Endothelial cell (in vitro differentiated cells): ENCODE measurements at regions not wholly inside any gene's neighbourhood (a gene's known extent, or its start where the extent isn't known, plus 50 kb on each side); places are given as distances from the start of the nearest gene placed in this dataset.

Source experiments
- DNase-seq: peaks from one replicate; pipeline ENCODE4 v3.0.0; 2021; ENCODE audit warnings: low spot score
- H3K27ac Mint-ChIP-seq: one replicate; pipeline ENCODE4 v1.8.0; 2021; ENCODE audit warnings: mixed read lengths, inconsistent platforms; ENCODE audit not compliant: unreplicated experiment
- H3K27me3 Mint-ChIP-seq: one replicate; pipeline ENCODE4 v1.8.0; 2021; ENCODE audit warnings: mild to moderate bottlenecking, moderate library complexity, mixed read lengths, inconsistent platforms; ENCODE audit not compliant: unreplicated experiment
- H3K36me3 Mint-ChIP-seq: one replicate; pipeline ENCODE4 v1.8.0; 2021; ENCODE audit warnings: mild to moderate bottlenecking, low read depth, mixed read lengths, inconsistent platforms; ENCODE audit not compliant: unreplicated experiment
- H3K4me1 Mint-ChIP-seq: one replicate; pipeline ENCODE4 v1.8.0; 2021; ENCODE audit warnings: mild to moderate bottlenecking, mixed read lengths, inconsistent platforms; ENCODE audit not compliant: unreplicated experiment
- H3K4me3 Mint-ChIP-seq: one replicate; pipeline ENCODE4 v1.8.0; 2021; ENCODE audit warnings: mild to moderate bottlenecking, mixed read lengths, inconsistent platforms; ENCODE audit not compliant: unreplicated experiment
- H3K9me3 Mint-ChIP-seq: one replicate; pipeline ENCODE4 v1.8.0; 2021; ENCODE audit warnings: mixed read lengths, inconsistent platforms; ENCODE audit not compliant: unreplicated experiment
- TF ChIP-seq, protein P1 (sequence below): fragments of 200-600 bp; sonication (generic); IDR thresholded peaks from one replicate; pipeline ENCODE4 v1.5.0; 2021; ENCODE audit warnings: antibody characterized with exemption; ENCODE audit not compliant: unreplicated experiment

DNA sequence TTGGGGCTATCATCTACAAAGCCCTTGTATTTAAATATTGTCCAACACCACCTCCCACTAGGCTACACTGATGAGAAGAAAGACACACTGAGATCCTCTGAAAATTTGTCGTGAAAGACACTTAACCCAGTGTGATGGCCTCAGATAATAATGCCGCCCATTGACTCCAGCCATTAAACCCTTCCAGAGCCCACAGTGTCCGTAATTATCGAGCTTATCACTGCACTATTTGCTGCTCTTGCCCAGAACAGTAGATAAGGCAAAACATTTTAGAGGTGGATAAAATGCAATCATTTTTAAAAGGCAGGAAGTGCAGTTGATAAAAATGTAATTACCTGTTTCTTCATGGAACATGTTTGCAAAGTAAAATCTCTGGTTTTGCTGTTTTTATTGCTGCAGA is 121.3 kb upstream of the DDX18 start:
- no peaks in the 10 kb centered on the region for H3K36me3 Mint-ChIP-seq
- DNase-seq = no peak
- H3K4me3 Mint-ChIP-seq = no peak overlapping the region
- TF ChIP-seq, protein P1, sequence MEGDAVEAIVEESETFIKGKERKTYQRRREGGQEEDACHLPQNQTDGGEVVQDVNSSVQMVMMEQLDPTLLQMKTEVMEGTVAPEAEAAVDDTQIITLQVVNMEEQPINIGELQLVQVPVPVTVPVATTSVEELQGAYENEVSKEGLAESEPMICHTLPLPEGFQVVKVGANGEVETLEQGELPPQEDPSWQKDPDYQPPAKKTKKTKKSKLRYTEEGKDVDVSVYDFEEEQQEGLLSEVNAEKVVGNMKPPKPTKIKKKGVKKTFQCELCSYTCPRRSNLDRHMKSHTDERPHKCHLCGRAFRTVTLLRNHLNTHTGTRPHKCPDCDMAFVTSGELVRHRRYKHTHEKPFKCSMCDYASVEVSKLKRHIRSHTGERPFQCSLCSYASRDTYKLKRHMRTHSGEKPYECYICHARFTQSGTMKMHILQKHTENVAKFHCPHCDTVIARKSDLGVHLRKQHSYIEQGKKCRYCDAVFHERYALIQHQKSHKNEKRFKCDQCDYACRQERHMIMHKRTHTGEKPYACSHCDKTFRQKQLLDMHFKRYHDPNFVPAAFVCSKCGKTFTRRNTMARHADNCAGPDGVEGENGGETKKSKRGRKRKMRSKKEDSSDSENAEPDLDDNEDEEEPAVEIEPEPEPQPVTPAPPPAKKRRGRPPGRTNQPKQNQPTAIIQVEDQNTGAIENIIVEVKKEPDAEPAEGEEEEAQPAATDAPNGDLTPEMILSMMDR = no peak
- H3K27ac Mint-ChIP-seq = no peak overlapping the region
- H3K9me3 Mint-ChIP-seq = no peaks in the 10 kb centered on the region
- H3K4me1 Mint-ChIP-seq = no peaks in the 10 kb centered on the region
- H3K27me3 Mint-ChIP-seq = no peaks in the 10 kb centered on the region

DNA sequence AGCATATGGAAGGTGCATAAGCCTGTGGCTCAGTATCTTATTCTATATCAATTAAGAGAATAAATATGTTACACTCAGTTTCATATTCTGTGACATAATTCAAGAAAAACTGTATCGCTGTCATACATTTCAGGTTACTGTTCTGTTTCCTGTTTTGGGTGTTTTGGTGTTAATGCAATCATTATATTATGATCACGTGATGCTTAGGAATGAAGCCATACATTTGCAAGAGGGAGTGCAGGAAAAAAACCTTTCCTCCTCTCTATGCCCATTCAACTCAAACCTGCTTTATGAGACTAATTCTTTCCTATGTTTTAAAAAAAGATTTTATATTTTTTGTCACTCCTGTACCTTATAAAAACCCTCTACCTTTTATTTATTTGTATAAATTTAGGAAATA is 120.8 kb upstream of the DDX18 start:
- Mint-ChIP-seq H3K4me3 (no peak overlapping the region), H3K27ac (no peak overlapping the region), H3K27me3 (no peaks in the 10 kb centered on the region), H3K4me1 (no peaks in the 10 kb centered on the region), H3K36me3 (no peaks in the 10 kb centered on the region), H3K9me3 (no peaks in the 10 kb centered on the region)
- no peak for DNase-seq
- TF ChIP-seq, protein P1 = no peak

DNA sequence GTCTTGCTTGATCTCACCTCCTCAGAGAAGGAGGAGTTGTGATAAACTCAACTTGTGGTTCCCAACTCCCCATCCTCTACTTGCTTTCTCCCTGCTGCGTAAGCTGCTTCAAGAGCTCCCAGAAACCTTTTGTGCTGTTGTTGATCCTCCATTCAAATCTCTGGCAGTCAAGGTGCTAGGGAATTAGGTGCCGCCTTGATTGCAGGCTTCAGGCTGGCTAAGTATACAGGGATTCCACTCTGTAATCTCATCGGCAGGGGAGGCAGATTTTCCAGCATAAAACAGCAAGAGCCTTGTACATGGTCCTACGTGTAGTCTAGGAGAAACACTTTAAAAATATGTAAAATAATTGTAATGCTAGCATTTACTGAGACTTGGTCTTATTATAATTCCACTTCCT is 116.2 kb upstream of the DDX18 start:
- no peak for DNase-seq
- H3K27me3 Mint-ChIP-seq = no peaks in the 10 kb centered on the region
- no peaks in the 10 kb centered on the region for H3K4me1 Mint-ChIP-seq
- H3K27ac Mint-ChIP-seq = no peak overlapping the region
- no peaks in the 10 kb centered on the region for H3K9me3 Mint-ChIP-seq
- H3K4me3 Mint-ChIP-seq = no peak overlapping the region
- TF ChIP-seq, protein P1 = no peak
- no peaks in the 10 kb centered on the region for H3K36me3 Mint-ChIP-seq

DNA sequence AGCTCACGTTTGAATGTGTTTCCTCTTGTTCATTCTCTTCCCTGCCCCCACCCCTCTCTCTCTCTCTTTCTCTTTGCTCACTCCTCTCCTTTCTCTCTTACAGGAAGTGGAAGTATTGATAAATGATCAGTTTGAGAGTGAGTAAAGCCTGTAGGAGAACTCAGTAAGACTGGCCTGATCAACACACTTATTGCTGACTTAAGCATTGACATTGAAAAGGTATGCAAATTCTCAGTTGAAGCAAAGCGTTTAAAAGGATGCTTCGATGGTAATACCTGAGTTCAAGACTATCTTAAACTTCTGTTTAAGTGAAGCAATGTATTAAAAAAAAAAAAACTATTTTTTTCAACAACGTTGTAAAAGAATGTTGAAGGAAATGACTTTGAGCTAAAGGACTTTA is 115.7 kb upstream of the DDX18 start:
- no peaks in the 10 kb centered on the region for H3K9me3 Mint-ChIP-seq
- no peak for DNase-seq
- no peaks in the 10 kb centered on the region for H3K36me3 Mint-ChIP-seq
- TF ChIP-seq, protein P1 = no peak
- H3K27ac Mint-ChIP-seq = no peak overlapping the region
- no peaks in the 10 kb centered on the region for H3K4me1 Mint-ChIP-seq
- no peaks in the 10 kb centered on the region for H3K27me3 Mint-ChIP-seq
- H3K4me3 Mint-ChIP-seq = no peak overlapping the region

DNA sequence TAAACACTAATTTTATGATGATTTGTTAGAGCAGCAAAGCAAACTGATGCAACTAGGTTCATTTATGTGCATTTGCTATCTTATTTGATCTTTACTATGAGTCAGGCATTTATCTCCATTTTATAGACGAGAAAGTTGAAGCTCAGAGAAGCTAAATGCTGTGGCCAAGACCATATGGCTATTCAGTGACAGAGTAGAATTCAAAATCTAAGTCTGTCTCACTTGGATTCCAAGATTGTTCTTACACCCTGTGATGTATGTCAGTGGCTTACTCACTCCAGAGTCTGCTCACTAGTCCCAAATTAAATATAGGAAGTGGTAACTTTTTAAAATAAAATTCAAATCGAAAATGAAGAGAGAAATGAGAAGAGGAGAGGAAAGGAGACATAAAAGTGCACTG is 114.0 kb upstream of the DDX18 start:
- Mint-ChIP-seq H3K36me3 (no peaks in the 10 kb centered on the region), H3K9me3 (no peaks in the 10 kb centered on the region), H3K27me3 (no peaks in the 10 kb centered on the region), H3K4me1 (no peaks in the 10 kb centered on the region), H3K4me3 (no peak overlapping the region), H3K27ac (no peak overlapping the region)
- DNase-seq = no peak
- TF ChIP-seq, protein P1 = no peak
